ENCODE measurements at regions not wholly inside any gene's neighbourhood (a gene's known extent, or its start where the extent isn't known, plus 50 kb on each side); places are given as distances from the start of the nearest gene placed in this dataset.
"Not testable (repeated sequence)": the region's sequence is repeated elsewhere in the genome, so short reads cannot be mapped to it uniquely, and the experiment has no call there.

- Histone ChIP-seq H3K27me3 (ENCODE audit: control insufficient read depth in 3 of 3, insufficient read depth in 3 of 3, low read length in 3 of 3) (peaks cover 0 to 4% (median under 1%) of the 10 kb centered on the region in 3 donors), H3K9ac (ENCODE audit: low read depth in 1 of 3, low read length in 3 of 3) (no peak overlapping the region), H3K4me1 (ENCODE audit: control insufficient read depth in 3 of 3, insufficient read depth in 3 of 3, low read length in 3 of 3) (peaks cover 0 to 5% (median 0%) of the 10 kb centered on the region in 3 donors), H3K4me3 (ENCODE audit: low read length in 3 of 3) (no peak overlapping the region), H3K27ac (ENCODE audit: low read depth, low read length) (no peak overlapping the region), H3K36me3 (ENCODE audit: control insufficient read depth in 3 of 3, insufficient read depth in 3 of 3, low read length in 3 of 3) (no peaks in the 10 kb centered on the region), H3K9me3 (ENCODE audit: control insufficient read depth in 3 of 3, low read length in 3 of 3) (no peaks in the 10 kb centered on the region)
Observed at GRCh38 chr13:94864474-94864873, 152.1 kb upstream of the SOX21 start.

GRCh38 chr13:94860981-94861407 is 148.6 kb upstream of the SOX21 start:
- H3K9me3 ChIP-seq (ENCODE audit: control insufficient read depth in 3 of 3, low read length in 3 of 3), result no peaks in the 10 kb centered on the region
- H3K4me3 ChIP-seq (ENCODE audit: low read length in 3 of 3), result peak overlapping the region in 1 of 3 donors; percentile 57
- peaks cover 0 to 8% (median 5%) of the 10 kb centered on the region in 3 donors for H3K27me3 ChIP-seq (ENCODE audit: control insufficient read depth in 3 of 3, insufficient read depth in 3 of 3, low read length in 3 of 3)
- H3K4me1 ChIP-seq (ENCODE audit: control insufficient read depth in 3 of 3, insufficient read depth in 3 of 3, low read length in 3 of 3), result peaks cover 0 to 10% (median 5%) of the 10 kb centered on the region in 3 donors
- H3K27ac ChIP-seq (ENCODE audit: low read depth, low read length), result peak overlapping the region; percentile 49
- no peaks in the 10 kb centered on the region for H3K36me3 ChIP-seq (ENCODE audit: control insufficient read depth in 3 of 3, insufficient read depth in 3 of 3, low read length in 3 of 3)
- no peak overlapping the region for H3K9ac ChIP-seq (ENCODE audit: low read depth in 1 of 3, low read length in 3 of 3)

- Histone ChIP-seq H3K9me3 (ENCODE audit: control insufficient read depth in 3 of 3, low read length in 3 of 3) (no peaks in the 10 kb centered on the region), H3K36me3 (ENCODE audit: control insufficient read depth in 3 of 3, insufficient read depth in 3 of 3, low read length in 3 of 3) (no peaks in the 10 kb centered on the region), H3K9ac (ENCODE audit: low read depth in 1 of 3, low read length in 3 of 3) (no peak overlapping the region), H3K27ac (ENCODE audit: low read depth, low read length) (peak overlapping the region; percentile 58), H3K4me3 (ENCODE audit: low read length in 3 of 3) (no peak overlapping the region), H3K4me1 (ENCODE audit: control insufficient read depth in 3 of 3, insufficient read depth in 3 of 3, low read length in 3 of 3) (peaks cover 0 to 10% (median 5%) of the 10 kb centered on the region in 3 donors), H3K27me3 (ENCODE audit: control insufficient read depth in 3 of 3, insufficient read depth in 3 of 3, low read length in 3 of 3) (peaks cover 0 to 8% (median 5%) of the 10 kb centered on the region in 3 donors)
Observed at GRCh38 chr13:94859811-94860210, 147.5 kb upstream of the SOX21 start.

GRCh38 chr13:94859278-94859691 is 146.9 kb upstream of the SOX21 start:
- Histone ChIP-seq H3K4me1 (ENCODE audit: control insufficient read depth in 3 of 3, insufficient read depth in 3 of 3, low read length in 3 of 3) (peaks cover 0 to 10% (median 5%) of the 10 kb centered on the region in 3 donors), H3K9me3 (ENCODE audit: control insufficient read depth in 3 of 3, low read length in 3 of 3) (no peaks in the 10 kb centered on the region), H3K27ac (ENCODE audit: low read depth, low read length) (peak overlapping the region; percentile 58), H3K4me3 (ENCODE audit: low read length in 3 of 3) (no peak overlapping the region), H3K9ac (ENCODE audit: low read depth in 1 of 3, low read length in 3 of 3) (no peak overlapping the region), H3K27me3 (ENCODE audit: control insufficient read depth in 3 of 3, insufficient read depth in 3 of 3, low read length in 3 of 3) (peaks cover 0 to 8% (median 5%) of the 10 kb centered on the region in 3 donors), H3K36me3 (ENCODE audit: control insufficient read depth in 3 of 3, insufficient read depth in 3 of 3, low read length in 3 of 3) (no peaks in the 10 kb centered on the region)

GRCh38 chr13:94858856-94859255 is 146.5 kb upstream of the SOX21 start:
- Histone ChIP-seq H3K9ac (ENCODE audit: low read depth in 1 of 3, low read length in 3 of 3) (no peak overlapping the region), H3K4me1 (ENCODE audit: control insufficient read depth in 3 of 3, insufficient read depth in 3 of 3, low read length in 3 of 3) (peaks cover 0 to 10% (median 5%) of the 10 kb centered on the region in 3 donors), H3K27ac (ENCODE audit: low read depth, low read length) (no peak overlapping the region), H3K36me3 (ENCODE audit: control insufficient read depth in 3 of 3, insufficient read depth in 3 of 3, low read length in 3 of 3) (no peaks in the 10 kb centered on the region), H3K4me3 (ENCODE audit: low read length in 3 of 3) (no peak overlapping the region), H3K27me3 (ENCODE audit: control insufficient read depth in 3 of 3, insufficient read depth in 3 of 3, low read length in 3 of 3) (peaks cover 0 to 8% (median 5%) of the 10 kb centered on the region in 3 donors), H3K9me3 (ENCODE audit: control insufficient read depth in 3 of 3, low read length in 3 of 3) (no peaks in the 10 kb centered on the region)

- H3K27ac ChIP-seq (ENCODE audit: low read depth, low read length), result no peak overlapping the region
- peaks cover 0 to 6% (median 5%) of the 10 kb centered on the region in 3 donors for H3K4me1 ChIP-seq (ENCODE audit: control insufficient read depth in 3 of 3, insufficient read depth in 3 of 3, low read length in 3 of 3)
- H3K9me3 ChIP-seq (ENCODE audit: control insufficient read depth in 3 of 3, low read length in 3 of 3), result no peaks in the 10 kb centered on the region
- no peak overlapping the region for H3K9ac ChIP-seq (ENCODE audit: low read depth in 1 of 3, low read length in 3 of 3)
- H3K4me3 ChIP-seq (ENCODE audit: low read length in 3 of 3), result no peak overlapping the region
- H3K36me3 ChIP-seq (ENCODE audit: control insufficient read depth in 3 of 3, insufficient read depth in 3 of 3, low read length in 3 of 3), result no peaks in the 10 kb centered on the region
- H3K27me3 ChIP-seq (ENCODE audit: control insufficient read depth in 3 of 3, insufficient read depth in 3 of 3, low read length in 3 of 3), result peaks cover 0 to 5% (median 4%) of the 10 kb centered on the region in 3 donors
Observed at GRCh38 chr13:94854688-94855087, 142.3 kb upstream of the SOX21 start.

GRCh38 chr13:94851576-94851975 is 139.2 kb upstream of the SOX21 start:
- H3K4me1 ChIP-seq (ENCODE audit: control insufficient read depth in 3 of 3, insufficient read depth in 3 of 3, low read length in 3 of 3), result no peaks in the 10 kb centered on the region
- no peaks in the 10 kb centered on the region for H3K27me3 ChIP-seq (ENCODE audit: control insufficient read depth in 3 of 3, insufficient read depth in 3 of 3, low read length in 3 of 3)
- H3K4me3 ChIP-seq (ENCODE audit: low read length in 3 of 3), result no peak overlapping the region
- no peaks in the 10 kb centered on the region for H3K9me3 ChIP-seq (ENCODE audit: control insufficient read depth in 3 of 3, low read length in 3 of 3)
- no peak overlapping the region for H3K27ac ChIP-seq (ENCODE audit: low read depth, low read length)
- H3K36me3 ChIP-seq (ENCODE audit: control insufficient read depth in 3 of 3, insufficient read depth in 3 of 3, low read length in 3 of 3), result no peaks in the 10 kb centered on the region
- H3K9ac ChIP-seq (ENCODE audit: low read depth in 1 of 3, low read length in 3 of 3), result no peak overlapping the region

- no peaks in the 10 kb centered on the region for H3K9me3 ChIP-seq (ENCODE audit: control insufficient read depth in 3 of 3, low read length in 3 of 3)
- H3K4me1 ChIP-seq (ENCODE audit: control insufficient read depth in 3 of 3, insufficient read depth in 3 of 3, low read length in 3 of 3), result no peaks in the 10 kb centered on the region
- H3K27ac ChIP-seq (ENCODE audit: low read depth, low read length), result no peak overlapping the region
- H3K9ac ChIP-seq (ENCODE audit: low read depth in 1 of 3, low read length in 3 of 3), result no peak overlapping the region
- no peaks in the 10 kb centered on the region for H3K36me3 ChIP-seq (ENCODE audit: control insufficient read depth in 3 of 3, insufficient read depth in 3 of 3, low read length in 3 of 3)
- no peaks in the 10 kb centered on the region for H3K27me3 ChIP-seq (ENCODE audit: control insufficient read depth in 3 of 3, insufficient read depth in 3 of 3, low read length in 3 of 3)
- H3K4me3 ChIP-seq (ENCODE audit: low read length in 3 of 3), result no peak overlapping the region
Observed at GRCh38 chr13:94849254-94849653, 136.9 kb upstream of the SOX21 start.

- Histone ChIP-seq H3K27ac (ENCODE audit: low read depth, low read length) (no peak overlapping the region), H3K4me1 (ENCODE audit: control insufficient read depth in 3 of 3, insufficient read depth in 3 of 3, low read length in 3 of 3) (no peaks in the 10 kb centered on the region), H3K4me3 (ENCODE audit: low read length in 3 of 3) (no peak overlapping the region), H3K9ac (ENCODE audit: low read depth in 1 of 3, low read length in 3 of 3) (no peak overlapping the region), H3K27me3 (ENCODE audit: control insufficient read depth in 3 of 3, insufficient read depth in 3 of 3, low read length in 3 of 3) (no peaks in the 10 kb centered on the region), H3K36me3 (ENCODE audit: control insufficient read depth in 3 of 3, insufficient read depth in 3 of 3, low read length in 3 of 3) (no peaks in the 10 kb centered on the region), H3K9me3 (ENCODE audit: control insufficient read depth in 3 of 3, low read length in 3 of 3) (no peaks in the 10 kb centered on the region)
Observed at GRCh38 chr13:94842901-94843300, 130.6 kb upstream of the SOX21 start.

GRCh38 chr13:94837056-94837455 is 124.7 kb upstream of the SOX21 start:
- H3K4me1 ChIP-seq (ENCODE audit: control insufficient read depth in 3 of 3, insufficient read depth in 3 of 3, low read length in 3 of 3); H3K27ac ChIP-seq (ENCODE audit: low read depth, low read length); H3K36me3 ChIP-seq (ENCODE audit: control insufficient read depth in 3 of 3, insufficient read depth in 3 of 3, low read length in 3 of 3); H3K27me3 ChIP-seq (ENCODE audit: control insufficient read depth in 3 of 3, insufficient read depth in 3 of 3, low read length in 3 of 3); H3K9ac ChIP-seq (ENCODE audit: low read depth in 1 of 3, low read length in 3 of 3); H3K4me3 ChIP-seq (ENCODE audit: low read length in 3 of 3); H3K9me3 ChIP-seq (ENCODE audit: control insufficient read depth in 3 of 3, low read length in 3 of 3): not testable (repeated sequence)

Measured in skeletal muscle tissue (tissue), 3 donors.